Hepatocyte (in vitro differentiated cells): ENCODE measurements at regions not wholly inside any gene's neighbourhood (a gene's known extent, or its start where the extent isn't known, plus 50 kb on each side); places are given as distances from the start of the nearest gene placed in this dataset.

Experiments
- DNase-seq: peaks from one replicate; pipeline ENCODE4 v3.0.0-alpha.2; 2016; ENCODE audit warnings: low spot score
- H2AFZ ChIP-seq: fragments of 200-600 bp; sonication (generic); 2 replicates; pipeline ENCODE4 v1.6.0; 2016; ENCODE audit warnings: antibody characterized with exemption, mild to moderate bottlenecking
- H3K27ac ChIP-seq: fragments of 200-600 bp; sonication (generic); 2 replicates; pipeline ENCODE4 v1.5.1; 2016; ENCODE audit warnings: mild to moderate bottlenecking
- H3K27me3 ChIP-seq: fragments of 200-600 bp; sonication (generic); 2 replicates; pipeline ENCODE4 v1.6.1; 2016
- H3K36me3 ChIP-seq: fragments of 200-600 bp; sonication (generic); replicated peaks from 2 replicates; pipeline ENCODE4 v1.5.1; 2016; ENCODE audit warnings: low read depth; ENCODE audit not compliant: insufficient read depth
- H3K4me1 ChIP-seq: fragments of 200-600 bp; sonication (generic); 2 replicates; pipeline ENCODE4 v1.5.1; 2016; ENCODE audit warnings: mild to moderate bottlenecking, moderate library complexity; ENCODE audit not compliant: insufficient read depth
- H3K4me2 ChIP-seq: fragments of 200-600 bp; sonication (generic); 2 replicates; pipeline ENCODE4 v1.6.0; 2016
- H3K4me3 ChIP-seq: fragments of 200-600 bp; sonication (generic); 2 replicates; pipeline ENCODE4 v1.5.1; 2016; ENCODE audit warnings: mild to moderate bottlenecking
- H3K79me2 ChIP-seq: fragments of 200-600 bp; sonication (generic); 2 replicates; pipeline ENCODE4 v1.6.0; 2017; ENCODE audit warnings: mild to moderate bottlenecking
- H3K9me2 ChIP-seq: fragments of 200-600 bp; sonication (generic); replicated peaks from 2 replicates; pipeline ENCODE4 v1.6.0; 2017; ENCODE audit warnings: mild to moderate bottlenecking; ENCODE audit not compliant: insufficient read depth
- H3K9me3 ChIP-seq: fragments of 200-600 bp; sonication (generic); 2 replicates; pipeline ENCODE4 v1.5.1; 2016; ENCODE audit warnings: low read depth, mild to moderate bottlenecking
- H4K20me1 ChIP-seq: fragments of 200-600 bp; sonication (generic); 2 replicates; pipeline ENCODE4 v1.6.0; 2016; ENCODE audit warnings: mild to moderate bottlenecking; ENCODE audit not compliant: insufficient read depth, poor library complexity, severe bottlenecking
- EZH2 ChIP-seq: fragments of 200-600 bp; sonication (generic); IDR thresholded peaks from 2 replicates; pipeline ENCODE4 v1.6.1; 2016; ENCODE audit warnings: antibody characterized with exemption, mild to moderate bottlenecking, borderline replicate concordance
- EZH2phosphoT487 ChIP-seq: fragments of 200-600 bp; sonication (generic); IDR thresholded peaks from one replicate; pipeline ENCODE4 v1.6.1; 2018; ENCODE audit warnings: antibody characterized with exemption, mild to moderate bottlenecking, low read depth, moderate library complexity; ENCODE audit not compliant: unreplicated experiment, severe bottlenecking
- WGBS: methylation state at CpG from one replicate; pipeline ENCODE4 v1.1.6; 2016; ENCODE audit warnings: low lambda C conversion rate; ENCODE audit errors: missing lambda C conversion rate; 5-methylcytosine and 5-hydroxymethylcytosine counted together
- TF ChIP-seq, protein P1 (sequence below): fragments of 200-600 bp; sonication (generic); IDR thresholded peaks from 2 replicates; pipeline ENCODE4 v1.5.1; 2016; ENCODE audit warnings: antibody characterized with exemption, mild to moderate bottlenecking; ENCODE audit not compliant: poor library complexity

DNA sequence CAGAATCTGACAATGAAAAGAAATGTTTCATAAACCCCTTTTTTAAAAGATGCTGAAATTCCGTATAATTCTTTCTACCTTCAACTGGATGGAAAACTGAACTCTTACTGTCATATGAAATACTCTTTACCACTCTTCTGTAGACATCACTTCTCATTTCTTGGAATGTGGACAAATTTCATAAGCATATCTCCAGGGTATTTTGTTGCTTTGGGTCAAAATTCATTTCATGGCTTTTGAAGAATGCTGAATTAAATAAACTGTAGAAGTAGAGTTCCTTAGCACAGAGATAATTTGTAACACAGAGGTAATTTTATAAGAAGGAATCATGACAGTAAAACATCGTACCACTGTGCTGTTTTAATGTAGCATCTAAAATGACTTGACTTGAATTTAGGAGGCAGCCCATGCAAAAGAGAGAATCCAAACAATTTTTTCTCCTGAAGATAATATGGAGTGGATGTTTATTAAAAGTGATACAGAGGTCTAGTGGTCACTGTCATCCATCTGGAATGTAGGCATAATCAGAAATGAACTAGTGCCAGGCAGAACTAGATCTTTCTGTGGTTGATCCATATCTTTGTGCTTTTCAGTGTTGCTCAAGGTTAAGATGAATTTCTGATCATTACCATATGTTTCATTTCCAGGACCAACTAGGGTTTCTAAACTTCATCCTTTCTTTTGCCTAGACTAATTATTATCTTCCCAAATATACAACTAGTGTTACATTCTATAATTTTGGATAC is 492.0 kb downstream of the KIF20B start:
- Histone ChIP-seq H2AFZ (no peak overlapping the region), H3K9me2 (no peaks in the 10 kb centered on the region), H4K20me1 (no peaks in the 10 kb centered on the region), H3K4me2 (no peak overlapping the region), H3K4me1 (no peaks in the 10 kb centered on the region), H3K27me3 (no peaks in the 10 kb centered on the region), H3K36me3 (no peaks in the 10 kb centered on the region), H3K9me3 (no peaks in the 10 kb centered on the region), H3K27ac (no peak overlapping the region), H3K79me2 (no peaks in the 10 kb centered on the region), H3K4me3 (no peak overlapping the region)
- TF ChIP-seq, protein P1, sequence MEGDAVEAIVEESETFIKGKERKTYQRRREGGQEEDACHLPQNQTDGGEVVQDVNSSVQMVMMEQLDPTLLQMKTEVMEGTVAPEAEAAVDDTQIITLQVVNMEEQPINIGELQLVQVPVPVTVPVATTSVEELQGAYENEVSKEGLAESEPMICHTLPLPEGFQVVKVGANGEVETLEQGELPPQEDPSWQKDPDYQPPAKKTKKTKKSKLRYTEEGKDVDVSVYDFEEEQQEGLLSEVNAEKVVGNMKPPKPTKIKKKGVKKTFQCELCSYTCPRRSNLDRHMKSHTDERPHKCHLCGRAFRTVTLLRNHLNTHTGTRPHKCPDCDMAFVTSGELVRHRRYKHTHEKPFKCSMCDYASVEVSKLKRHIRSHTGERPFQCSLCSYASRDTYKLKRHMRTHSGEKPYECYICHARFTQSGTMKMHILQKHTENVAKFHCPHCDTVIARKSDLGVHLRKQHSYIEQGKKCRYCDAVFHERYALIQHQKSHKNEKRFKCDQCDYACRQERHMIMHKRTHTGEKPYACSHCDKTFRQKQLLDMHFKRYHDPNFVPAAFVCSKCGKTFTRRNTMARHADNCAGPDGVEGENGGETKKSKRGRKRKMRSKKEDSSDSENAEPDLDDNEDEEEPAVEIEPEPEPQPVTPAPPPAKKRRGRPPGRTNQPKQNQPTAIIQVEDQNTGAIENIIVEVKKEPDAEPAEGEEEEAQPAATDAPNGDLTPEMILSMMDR, result no peak
- TF ChIP-seq EZH2, result no peak
- TF ChIP-seq EZH2phosphoT487, result no peak
- WGBS, result 76% methylated on average over 2 of the region's 2 CpGs
- DNase-seq, result no peak

DNA sequence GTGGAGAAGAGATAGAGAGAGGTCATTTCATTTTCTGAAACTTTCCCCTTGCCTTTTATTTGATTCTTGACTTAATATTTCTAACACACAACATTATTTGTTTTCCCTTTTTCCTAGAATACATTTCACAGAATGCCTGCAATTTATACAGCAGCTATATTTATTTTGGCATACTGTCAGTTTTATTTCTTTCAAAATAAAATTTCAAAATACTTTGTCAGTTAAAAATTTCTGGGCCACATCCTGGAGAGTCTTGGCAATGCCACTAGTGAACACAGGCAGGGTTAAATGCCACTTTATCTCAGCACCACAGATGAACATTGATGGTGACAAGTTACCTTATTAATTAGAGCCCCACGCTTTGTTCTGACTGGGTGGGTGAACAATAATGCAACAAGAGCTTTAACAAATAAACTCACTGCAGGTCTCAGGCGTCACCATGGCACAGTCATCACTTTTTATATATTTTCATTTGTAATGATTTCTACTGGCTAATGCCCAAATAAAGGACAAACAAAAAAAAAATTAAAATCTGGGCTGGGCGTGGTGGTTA is 494.0 kb downstream of the KIF20B start:
- no peak overlapping the region for H3K27ac ChIP-seq
- no peaks in the 10 kb centered on the region for H3K27me3 ChIP-seq
- no peaks in the 10 kb centered on the region for H3K9me2 ChIP-seq
- no peak overlapping the region for H2AFZ ChIP-seq
- DNase-seq, result no peak
- TF ChIP-seq EZH2 (no peak), EZH2phosphoT487 (no peak)
- TF ChIP-seq, protein P1, result no peak
- H3K4me3 ChIP-seq, result no peak overlapping the region
- no peaks in the 10 kb centered on the region for H3K9me3 ChIP-seq
- no peaks in the 10 kb centered on the region for H3K4me1 ChIP-seq
- no peak overlapping the region for H3K4me2 ChIP-seq
- H4K20me1 ChIP-seq, result no peaks in the 10 kb centered on the region
- WGBS, result 81% methylated on average over 3 of the region's 3 CpGs
- H3K36me3 ChIP-seq, result no peaks in the 10 kb centered on the region
- H3K79me2 ChIP-seq, result no peaks in the 10 kb centered on the region

GRCh38 chr10:90197766-90198165 is 496.4 kb downstream of the KIF20B start:
- Histone ChIP-seq H3K27ac (no peak overlapping the region), H2AFZ (no peak overlapping the region), H3K4me1 (no peaks in the 10 kb centered on the region), H3K9me2 (no peaks in the 10 kb centered on the region), H3K36me3 (no peaks in the 10 kb centered on the region), H4K20me1 (no peaks in the 10 kb centered on the region), H3K4me2 (no peak overlapping the region), H3K27me3 (no peaks in the 10 kb centered on the region), H3K79me2 (no peaks in the 10 kb centered on the region), H3K4me3 (no peak overlapping the region), H3K9me3 (no peaks in the 10 kb centered on the region)
- TF ChIP-seq EZH2phosphoT487, result no peak
- TF ChIP-seq, protein P1, result no peak
- TF ChIP-seq EZH2, result no peak
- DNase-seq, result no peak
